NCI-H345 treated with DMSO at 0.1 percent for 48 hours (cell line): ENCODE measurements at regions not wholly inside any gene's neighbourhood (a gene's known extent, or its start where the extent isn't known, plus 50 kb on each side); places are given as distances from the start of the nearest gene placed in this dataset.
A peak's percentile ranks its signal among the peaks of the same experiment; 100 is the strongest.

Experiments
- DNase-seq: peaks from one replicate; lab custom pipeline; 2025; ENCODE audit not compliant: unreplicated experiment; lab: John Stamatoyannopoulos, UW

GRCh38 chr11:115078461-115079438 lies 400.4 kb downstream of the NXPE2 start:
- peak; percentile 57 for DNase-seq

GRCh38 chr11:115080923-115081680 lies 402.8 kb downstream of the NXPE2 start:
- peak; percentile 58 for DNase-seq

GRCh38 chr11:115081972-115082371 lies 403.6 kb downstream of the NXPE2 start:
- DNase-seq = peak; percentile 70

GRCh38 chr11:115083144-115083806 lies 404.9 kb downstream of the NXPE2 start:
- peak; percentile 54 for DNase-seq

GRCh38 chr11:115084231-115084630 lies 405.9 kb downstream of the NXPE2 start:
- DNase-seq = no peak

GRCh38 chr11:115085461-115086210 lies 407.3 kb downstream of the NXPE2 start:
- no peak for DNase-seq

- DNase-seq = no peak
These were observed 409.5 kb downstream of the NXPE2 start for GRCh38 chr11:115087791-115088190.

GRCh38 chr11:115092516-115092915 lies 411.7 kb downstream of the CADM1 start:
- DNase-seq = no peak

- no peak for DNase-seq
These were observed 406.3 kb downstream of the CADM1 start for GRCh38 chr11:115097796-115098408.

- no peak for DNase-seq
These were observed 403.5 kb downstream of the CADM1 start for GRCh38 chr11:115100706-115101105.

- no peak for DNase-seq
These were observed 400.3 kb downstream of the CADM1 start for GRCh38 chr11:115103921-115104320.

GRCh38 chr11:115104851-115105453 lies 399.3 kb downstream of the CADM1 start:
- peak; percentile 14 for DNase-seq

GRCh38 chr11:115111066-115111465 lies 393.1 kb downstream of the CADM1 start:
- no peak for DNase-seq

GRCh38 chr11:115112754-115113153 lies 391.5 kb downstream of the CADM1 start:
- peak; percentile 92 for DNase-seq

GRCh38 chr11:115117956-115118493 lies 386.2 kb downstream of the CADM1 start:
- DNase-seq = no peak

GRCh38 chr11:115119146-115119545 lies 385.1 kb downstream of the CADM1 start:
- no peak for DNase-seq
